GM18499 (cell line): ENCODE measurements at regions not wholly inside any gene's neighbourhood (a gene's known extent, or its start where the extent isn't known, plus 50 kb on each side); places are given as distances from the start of the nearest gene placed in this dataset.

Experiments
- ATAC-seq: cut with Tn5 transposase; IDR thresholded peaks from one replicate; pipeline ENCODE4 v1.9.1; 2021; ENCODE audit warnings: moderate number of reproducible peaks; ENCODE audit not compliant: insufficient read depth, unreplicated experiment

- no peak for ATAC-seq
These were observed 473.6 kb upstream of the PROK2 start for GRCh38 chr3:72258361-72259141.

GRCh38 chr3:72257738-72258137, 472.8 kb upstream of the PROK2 start:
- ATAC-seq: no peak

GRCh38 chr3:72257203-72257602, 472.3 kb upstream of the PROK2 start:
- ATAC-seq: no peak

GRCh38 chr3:72256716-72257115, 471.8 kb upstream of the PROK2 start:
- ATAC-seq: no peak

GRCh38 chr3:72255791-72256559, 471.0 kb upstream of the PROK2 start:
- no peak for ATAC-seq

GRCh38 chr3:72255191-72255590, 470.2 kb upstream of the PROK2 start:
- no peak for ATAC-seq

- ATAC-seq: no peak
These were observed 469.5 kb upstream of the PROK2 start for GRCh38 chr3:72254483-72254882.

- ATAC-seq: no peak
These were observed 465.8 kb upstream of the PROK2 start for GRCh38 chr3:72250725-72251124.

GRCh38 chr3:72248869-72249268, 463.9 kb upstream of the PROK2 start:
- ATAC-seq: no peak

GRCh38 chr3:72248389-72248761, 463.4 kb upstream of the PROK2 start:
- no peak for ATAC-seq

GRCh38 chr3:72247645-72248388, 462.9 kb upstream of the PROK2 start:
- ATAC-seq: no peak

- ATAC-seq: no peak
These were observed 462.2 kb upstream of the PROK2 start for GRCh38 chr3:72247126-72247525.

- no peak for ATAC-seq
These were observed 461.7 kb upstream of the PROK2 start for GRCh38 chr3:72246685-72247084.

- no peak for ATAC-seq
These were observed 460.3 kb upstream of the PROK2 start for GRCh38 chr3:72245183-72245811.

GRCh38 chr3:72244396-72244795, 459.4 kb upstream of the PROK2 start:
- no peak for ATAC-seq

- ATAC-seq: no peak
These were observed 457.4 kb upstream of the PROK2 start for GRCh38 chr3:72242326-72242725.

- no peak for ATAC-seq
These were observed 456.6 kb upstream of the PROK2 start for GRCh38 chr3:72241525-72241924.

- ATAC-seq: no peak
These were observed 455.6 kb upstream of the PROK2 start for GRCh38 chr3:72240531-72240930.

GRCh38 chr3:72238801-72239200, 453.9 kb upstream of the PROK2 start:
- no peak for ATAC-seq

- ATAC-seq: no peak
These were observed 453.2 kb upstream of the PROK2 start for GRCh38 chr3:72238010-72238691.
